Transverse colon (tissue), 4 donors: ENCODE measurements at regions not wholly inside any gene's neighbourhood (a gene's known extent, or its start where the extent isn't known, plus 50 kb on each side); places are given as distances from the start of the nearest gene placed in this dataset.

Experiments used
- DNase-seq: peaks from one replicate; pipeline ENCODE4 v3.0.0-alpha.2; 2019
- H3K27ac ChIP-seq, 4 donors: fragments of 200-600 bp; sonication (generic); 2 replicates each; pipeline ENCODE4 v1.5.1; 2016 to 2018; ENCODE audit warnings: inconsistent platforms in 4 of 4
- H3K27me3 ChIP-seq: fragments of 200-600 bp; sonication (generic); 2 replicates; pipeline ENCODE4 v1.5.1; 2017; ENCODE audit warnings: inconsistent platforms
- H3K36me3 ChIP-seq, 4 donors: fragments of 200-600 bp; sonication (generic); 2 replicates each; pipeline ENCODE4 v1.5.1; 2017 to 2019; ENCODE audit warnings: inconsistent platforms in 4 of 4
- H3K4me1 ChIP-seq, 4 donors: fragments of 200-600 bp; sonication (generic); 2 replicates each; pipeline ENCODE4 v1.5.1; 2017 to 2020; ENCODE audit warnings: inconsistent platforms in 4 of 4
- H3K4me3 ChIP-seq, 4 donors: fragments of 200-600 bp; sonication (generic); 1 replicate in 1 of 4; 2 replicates in 3 of 4; pipeline versions ENCODE4 v1.5.1 to v1.6.1; 2017 to 2019; ENCODE audit warnings: inconsistent platforms in 4 of 4
- H3K9me3 ChIP-seq, 2 donors: fragments of 200-600 bp; sonication (generic); 2 replicates each; pipeline ENCODE4 v1.5.1; 2017 to 2019; ENCODE audit warnings: inconsistent platforms in 2 of 2
- CTCF ChIP-seq, 5 experiments: fragments of 200-600 bp in 3 of 5; fragments of 450-650 bp in 2 of 5; sonication (generic) in 3 of 5; IDR thresholded peaks; 1 replicate in 2 of 5; 2 replicates in 3 of 5; pipeline ENCODE4 v1.5.1; 2016 to 2017; ENCODE audit warnings: antibody characterized with exemption in 5 of 5, inconsistent platforms in 3 of 5, mild to moderate bottlenecking in 2 of 5, moderate library complexity in 1 of 5
- EP300 ChIP-seq: sonication (generic); formaldehyde crosslinking; IDR thresholded peaks from one replicate; pipeline ENCODE4 v1.6.1; 2017; ENCODE audit warnings: antibody characterized with exemption, low read depth
- POLR2A ChIP-seq: fragments of 450-650 bp; IDR thresholded peaks from one replicate; pipeline ENCODE4 v1.6.1; 2016; ENCODE audit warnings: antibody characterized with exemption, mild to moderate bottlenecking, moderate library complexity
- POLR2AphosphoS5 ChIP-seq, 3 donors: sonication (generic); formaldehyde crosslinking; IDR thresholded peaks; one replicate each; pipeline ENCODE4 v1.6.1; 2016; ENCODE audit warnings: antibody characterized with exemption in 3 of 3
- WGBS, 2 donors: methylation state at CpG; one replicate each; pipeline ENCODE4 v1.1.5; 2018; ENCODE audit warnings: low coverage in 1 of 2; 5-methylcytosine and 5-hydroxymethylcytosine counted together
- in situ Hi-C, 4 donors: fragments of 200-750 bp; cut with MboI; loops; one replicate each; pipeline versions ENCODE4 v1.15.0 to v1.15.1; 2017; ENCODE audit warnings: low sequenced_read_pairs in 3 of 4, low pct_ligation_motif_present in 1 of 4, low pct_unique_long_range_greater_than_20kb in 1 of 4
- intact Hi-C: fragments of 100-400 bp; cut with DNase I; formaldehyde crosslinking; loops from one replicate; pipeline ENCODE4 v1.15.1; 2023; ENCODE audit warnings: low total_unique reads

DNA sequence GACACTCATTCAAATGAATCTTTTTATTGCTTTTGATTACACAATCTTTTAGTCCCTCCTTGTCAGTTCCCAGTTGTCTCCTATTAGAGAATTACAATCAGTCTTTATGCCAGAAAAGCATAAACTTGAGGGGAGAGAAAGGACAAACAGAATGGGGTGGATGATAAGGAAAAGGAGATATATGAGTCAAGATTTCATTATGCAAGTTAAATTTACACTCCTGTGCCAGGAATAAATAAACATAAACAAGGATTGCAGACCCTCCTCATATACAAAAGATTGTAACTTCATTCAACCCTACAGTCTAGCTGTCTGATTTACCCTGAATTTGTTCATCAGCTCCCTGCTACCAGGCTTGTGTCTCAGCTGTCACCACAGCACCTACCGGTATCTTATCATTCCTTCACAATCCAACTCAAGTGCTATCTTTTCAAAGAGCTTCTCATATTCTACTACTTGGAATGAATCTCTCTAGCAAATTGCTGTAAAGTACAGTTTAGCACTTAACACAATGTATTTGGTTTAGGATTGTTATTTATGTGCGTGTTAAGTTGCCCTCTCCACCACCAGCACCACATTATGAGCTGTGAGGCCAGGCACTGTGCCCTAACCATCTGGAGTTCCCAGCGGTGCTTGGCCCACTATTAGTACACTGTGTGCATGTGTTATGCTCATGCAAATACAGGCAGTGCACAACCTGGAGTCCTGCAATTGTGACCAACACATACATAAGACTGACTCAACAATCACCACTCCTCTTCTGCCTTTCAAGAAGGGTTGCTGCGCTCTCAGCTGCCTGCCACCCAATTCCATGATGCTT is 504.1 kb downstream of the TBL1XR1 start:
- H3K4me3 ChIP-seq: no peak overlapping the region
- no peaks in the 10 kb centered on the region for H3K9me3 ChIP-seq
- 87 to 89% methylated on average over 3 to 4 of the region's 4 CpGs for whole genome bisulfite sequencing, 2 donors
- H3K27me3 ChIP-seq: no peaks in the 10 kb centered on the region
- H3K4me1 ChIP-seq: no peaks in the 10 kb centered on the region
- intact Hi-C loops (no loop called here), in situ Hi-C loops (no loop called here)
- DNase-seq: no peak
- no peak for TF ChIP-seq CTCF (IDR thresholded peaks at IDR 0.05)
- no peak for TF ChIP-seq EP300
- TF ChIP-seq POLR2A: no peak
- TF ChIP-seq POLR2AphosphoS5 (IDR thresholded peaks at IDR 0.05): no peak
- H3K36me3 ChIP-seq: no peaks in the 10 kb centered on the region
- no peak overlapping the region for H3K27ac ChIP-seq

GRCh38 chr3:176692199-176692965 is 504.9 kb downstream of the TBL1XR1 start:
- 74 to 81% methylated on average over 6 to 8 of the region's 8 CpGs for WGBS, 2 donors
- intact Hi-C loops: no loop called here
- in situ Hi-C loops: no loop called here
- H3K4me3 ChIP-seq: no peak overlapping the region
- H3K4me1 ChIP-seq: no peaks in the 10 kb centered on the region
- TF ChIP-seq POLR2A (no peak), EP300 (no peak), POLR2AphosphoS5 (IDR thresholded peaks at IDR 0.05) (no peak), CTCF (IDR thresholded peaks at IDR 0.05) (no peak)
- H3K9me3 ChIP-seq: no peaks in the 10 kb centered on the region
- no peaks in the 10 kb centered on the region for H3K36me3 ChIP-seq
- H3K27me3 ChIP-seq: no peaks in the 10 kb centered on the region
- H3K27ac ChIP-seq: no peak overlapping the region
- no peak for DNase-seq

DNA sequence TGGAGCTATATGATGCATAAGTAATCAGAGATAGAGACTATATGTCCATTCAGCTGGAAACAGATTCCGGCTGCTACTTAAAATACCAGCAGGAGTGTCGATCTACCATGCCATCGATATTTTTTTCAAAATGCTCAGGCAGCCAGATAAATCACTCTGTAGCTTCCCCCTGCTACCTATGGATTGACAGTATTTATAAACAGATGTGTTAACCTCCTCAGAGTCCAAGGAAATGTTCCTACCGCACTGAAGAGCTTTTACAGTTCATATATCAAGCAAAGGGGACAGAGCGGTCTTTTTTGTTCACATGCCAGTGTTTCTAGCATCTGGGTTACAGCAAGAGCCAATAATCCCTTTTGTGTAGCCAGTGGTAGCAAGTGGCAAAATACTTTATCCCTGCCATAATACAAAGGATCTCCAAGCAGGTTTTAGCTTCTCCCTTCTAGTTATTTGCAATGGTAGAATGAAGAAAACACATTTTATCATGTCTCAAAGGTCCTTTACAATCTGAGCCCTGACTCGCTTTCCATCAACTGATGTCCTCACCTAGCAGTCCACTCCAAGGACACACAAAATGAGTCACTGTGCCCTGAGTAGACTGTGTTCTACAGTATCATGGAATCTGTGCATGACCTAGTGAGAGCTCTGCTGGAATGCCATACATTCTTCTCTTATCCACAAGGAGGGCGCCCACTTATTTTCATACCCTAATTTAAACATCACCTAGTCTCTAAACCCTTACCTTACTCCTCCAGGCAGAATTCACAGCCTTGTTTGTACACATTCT is 507.0 kb downstream of the TBL1XR1 start:
- in situ Hi-C loops (no loop called here), intact Hi-C loops (no loop called here)
- H3K36me3 ChIP-seq: no peaks in the 10 kb centered on the region
- H3K27ac ChIP-seq: no peak overlapping the region
- TF ChIP-seq CTCF (IDR thresholded peaks at IDR 0.05) (no peak), POLR2AphosphoS5 (IDR thresholded peaks at IDR 0.05) (no peak), EP300 (no peak), POLR2A (no peak)
- no peaks in the 10 kb centered on the region for H3K9me3 ChIP-seq
- no peak for DNase-seq
- no peak overlapping the region for H3K4me3 ChIP-seq
- no peaks in the 10 kb centered on the region for H3K27me3 ChIP-seq
- WGBS, 2 donors: 60 to 74% methylated on average over 5 to 7 of the region's 7 CpGs
- no peaks in the 10 kb centered on the region for H3K4me1 ChIP-seq

DNA sequence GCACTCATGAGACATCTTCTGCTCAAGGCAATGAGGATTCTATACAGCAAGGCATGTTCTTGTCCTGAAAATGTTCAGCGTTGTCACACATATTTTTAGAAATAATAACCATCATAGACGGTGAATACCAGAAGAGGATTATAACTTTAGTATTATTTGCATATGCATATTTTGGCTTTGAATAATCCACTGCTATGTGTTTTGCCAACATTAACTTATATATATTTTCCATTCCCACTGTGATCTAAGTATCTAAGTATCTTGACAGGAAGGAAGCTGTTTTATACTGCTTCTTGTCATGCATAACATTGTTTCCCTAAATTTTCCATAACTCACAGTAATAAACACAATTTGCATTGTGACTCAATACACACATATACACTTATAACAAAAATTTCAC is 509.5 kb downstream of the TBL1XR1 start:
- no peak for TF ChIP-seq CTCF (IDR thresholded peaks at IDR 0.05)
- no peak for TF ChIP-seq EP300
- TF ChIP-seq POLR2AphosphoS5 (IDR thresholded peaks at IDR 0.05): no peak
- TF ChIP-seq POLR2A: no peak
- Histone ChIP-seq H3K4me3 (no peak overlapping the region), H3K27ac (no peak overlapping the region), H3K27me3 (no peaks in the 10 kb centered on the region), H3K9me3 (no peaks in the 10 kb centered on the region), H3K36me3 (no peaks in the 10 kb centered on the region), H3K4me1 (no peaks in the 10 kb centered on the region)
- intact Hi-C loops (no loop called here), in situ Hi-C loops (no loop called here)
- no peak for DNase-seq
- 81 to 89% methylated on average over 2 of the region's 2 CpGs for WGBS, 2 donors
